HPDE6-E6E7 (cell line): ENCODE measurements at regions not wholly inside any gene's neighbourhood (a gene's known extent, or its start where the extent isn't known, plus 50 kb on each side); places are given as distances from the start of the nearest gene placed in this dataset.
"Not testable (repeated sequence)": the region's sequence is repeated elsewhere in the genome, so short reads cannot be mapped to it uniquely, and the experiment has no call there.

ENCODE experiments used
- DNase-seq: peaks from one replicate; pipeline ENCODE4 v3.0.0; 2011; ENCODE audit warnings: missing footprints; ENCODE audit errors: extremely low spot score

GRCh38 chr11:109480251-109480650 lies 58.3 kb downstream of the C11orf87 start:
- DNase-seq = no peak

- DNase-seq = no peak
Measured at GRCh38 chr11:109486129-109486528, 64.1 kb downstream of the C11orf87 start.

GRCh38 chr11:109490953-109491635 lies 69.1 kb downstream of the C11orf87 start:
- DNase-seq = no peak

- no peak for DNase-seq
Measured at GRCh38 chr11:109506115-109506514, 84.1 kb downstream of the C11orf87 start.

GRCh38 chr11:109507331-109507730 lies 85.3 kb downstream of the C11orf87 start:
- DNase-seq = no peak

GRCh38 chr11:109507836-109508561 lies 86.0 kb downstream of the C11orf87 start:
- no peak for DNase-seq

- DNase-seq = no peak
Measured at GRCh38 chr11:109508943-109509342, 87.0 kb downstream of the C11orf87 start.

GRCh38 chr11:109510316-109510715 lies 88.3 kb downstream of the C11orf87 start:
- no peak for DNase-seq

GRCh38 chr11:109511598-109511997 lies 89.6 kb downstream of the C11orf87 start:
- DNase-seq = no peak

GRCh38 chr11:109512249-109512648 lies 90.3 kb downstream of the C11orf87 start:
- no peak for DNase-seq

GRCh38 chr11:109512680-109513079 lies 90.7 kb downstream of the C11orf87 start:
- no peak for DNase-seq

GRCh38 chr11:109514313-109515018 lies 92.5 kb downstream of the C11orf87 start:
- DNase-seq = no peak

GRCh38 chr11:109519253-109519652 lies 97.3 kb downstream of the C11orf87 start:
- DNase-seq = no peak

- DNase-seq = no peak
Measured at GRCh38 chr11:109521571-109522086, 99.6 kb downstream of the C11orf87 start.

GRCh38 chr11:109522116-109522755 lies 100.2 kb downstream of the C11orf87 start:
- no peak for DNase-seq

GRCh38 chr11:109525636-109526035 lies 103.6 kb downstream of the C11orf87 start:
- not testable (repeated sequence) for DNase-seq

GRCh38 chr11:109526061-109526460 lies 104.1 kb downstream of the C11orf87 start:
- no peak for DNase-seq

GRCh38 chr11:109526931-109527330 lies 104.9 kb downstream of the C11orf87 start:
- no peak for DNase-seq

GRCh38 chr11:109527496-109527895 lies 105.5 kb downstream of the C11orf87 start:
- no peak for DNase-seq

- DNase-seq = no peak
Measured at GRCh38 chr11:109547356-109548027, 125.5 kb downstream of the C11orf87 start.

GRCh38 chr11:109552376-109552775 lies 130.4 kb downstream of the C11orf87 start:
- no peak for DNase-seq
